ENCODE measurements at regions not wholly inside any gene's neighbourhood (a gene's known extent, or its start where the extent isn't known, plus 50 kb on each side); places are given as distances from the start of the nearest gene placed in this dataset.
"Not testable (repeated sequence)": the region's sequence is repeated elsewhere in the genome, so short reads cannot be mapped to it uniquely, and the experiment has no call there.

GRCh38 chr7:51369228-51369627 lies 52.6 kb upstream of the COBL start:
- TF ChIP-seq, protein P1, sequence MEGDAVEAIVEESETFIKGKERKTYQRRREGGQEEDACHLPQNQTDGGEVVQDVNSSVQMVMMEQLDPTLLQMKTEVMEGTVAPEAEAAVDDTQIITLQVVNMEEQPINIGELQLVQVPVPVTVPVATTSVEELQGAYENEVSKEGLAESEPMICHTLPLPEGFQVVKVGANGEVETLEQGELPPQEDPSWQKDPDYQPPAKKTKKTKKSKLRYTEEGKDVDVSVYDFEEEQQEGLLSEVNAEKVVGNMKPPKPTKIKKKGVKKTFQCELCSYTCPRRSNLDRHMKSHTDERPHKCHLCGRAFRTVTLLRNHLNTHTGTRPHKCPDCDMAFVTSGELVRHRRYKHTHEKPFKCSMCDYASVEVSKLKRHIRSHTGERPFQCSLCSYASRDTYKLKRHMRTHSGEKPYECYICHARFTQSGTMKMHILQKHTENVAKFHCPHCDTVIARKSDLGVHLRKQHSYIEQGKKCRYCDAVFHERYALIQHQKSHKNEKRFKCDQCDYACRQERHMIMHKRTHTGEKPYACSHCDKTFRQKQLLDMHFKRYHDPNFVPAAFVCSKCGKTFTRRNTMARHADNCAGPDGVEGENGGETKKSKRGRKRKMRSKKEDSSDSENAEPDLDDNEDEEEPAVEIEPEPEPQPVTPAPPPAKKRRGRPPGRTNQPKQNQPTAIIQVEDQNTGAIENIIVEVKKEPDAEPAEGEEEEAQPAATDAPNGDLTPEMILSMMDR (conservative IDR thresholded peaks at IDR 0.05), result not testable (repeated sequence)
- TF ChIP-seq EZH2 (IDR thresholded peaks at IDR 0.05; ENCODE audit: low read depth), result not testable (repeated sequence)
